SU-DHL-6 (cell line): ENCODE measurements at regions not wholly inside any gene's neighbourhood (a gene's known extent, or its start where the extent isn't known, plus 50 kb on each side); places are given as distances from the start of the nearest gene placed in this dataset.

Experiments
- EZH2phosphoT487 ChIP-seq: fragments of 200-600 bp; sonication (generic), shearing (Covaris generic); conservative IDR thresholded peaks from 2 replicates; pipeline ENCODE4 v1.6.1; 2018; ENCODE audit warnings: mild to moderate bottlenecking, antibody characterized with exemption, low read length, moderate library complexity, mixed read lengths
- TF ChIP-seq, protein P1 (sequence below): fragments of 200-600 bp; sonication (generic); IDR thresholded peaks from one replicate; pipeline ENCODE4 v1.5.1; 2017; ENCODE audit warnings: antibody characterized with exemption, mild to moderate bottlenecking, low read length, moderate library complexity; ENCODE audit not compliant: insufficient read depth, poor library complexity, severe bottlenecking

DNA sequence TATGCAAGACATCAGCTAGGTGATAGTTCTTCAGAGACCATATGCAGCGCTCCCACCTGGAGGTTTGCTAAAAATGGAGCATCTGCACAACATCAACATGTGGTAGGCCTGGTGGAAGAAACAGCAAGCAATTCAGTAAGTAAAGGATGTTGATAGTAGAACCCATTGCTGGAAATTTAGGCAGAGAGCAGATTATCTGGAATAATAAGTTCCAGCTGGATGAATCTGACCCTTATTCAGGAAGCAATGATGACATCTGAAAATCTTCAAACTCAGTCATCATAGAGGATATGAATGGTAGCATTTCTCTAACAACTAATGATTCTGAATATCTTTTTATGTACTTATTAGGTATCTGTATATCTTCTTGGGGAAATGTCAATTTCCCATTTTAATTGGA, 225.2 kb upstream of the ANO3 start:
- TF ChIP-seq, protein P1, sequence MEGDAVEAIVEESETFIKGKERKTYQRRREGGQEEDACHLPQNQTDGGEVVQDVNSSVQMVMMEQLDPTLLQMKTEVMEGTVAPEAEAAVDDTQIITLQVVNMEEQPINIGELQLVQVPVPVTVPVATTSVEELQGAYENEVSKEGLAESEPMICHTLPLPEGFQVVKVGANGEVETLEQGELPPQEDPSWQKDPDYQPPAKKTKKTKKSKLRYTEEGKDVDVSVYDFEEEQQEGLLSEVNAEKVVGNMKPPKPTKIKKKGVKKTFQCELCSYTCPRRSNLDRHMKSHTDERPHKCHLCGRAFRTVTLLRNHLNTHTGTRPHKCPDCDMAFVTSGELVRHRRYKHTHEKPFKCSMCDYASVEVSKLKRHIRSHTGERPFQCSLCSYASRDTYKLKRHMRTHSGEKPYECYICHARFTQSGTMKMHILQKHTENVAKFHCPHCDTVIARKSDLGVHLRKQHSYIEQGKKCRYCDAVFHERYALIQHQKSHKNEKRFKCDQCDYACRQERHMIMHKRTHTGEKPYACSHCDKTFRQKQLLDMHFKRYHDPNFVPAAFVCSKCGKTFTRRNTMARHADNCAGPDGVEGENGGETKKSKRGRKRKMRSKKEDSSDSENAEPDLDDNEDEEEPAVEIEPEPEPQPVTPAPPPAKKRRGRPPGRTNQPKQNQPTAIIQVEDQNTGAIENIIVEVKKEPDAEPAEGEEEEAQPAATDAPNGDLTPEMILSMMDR = no peak
- no peak for TF ChIP-seq EZH2phosphoT487
